ENCODE measurements at regions not wholly inside any gene's neighbourhood (a gene's known extent, or its start where the extent isn't known, plus 50 kb on each side); places are given as distances from the start of the nearest gene placed in this dataset.

GRCh38 chr5:100444961-100445360 lies 90.2 kb upstream of the FAM174A start:
- TF ChIP-seq POLR2AphosphoS5 (IDR thresholded peaks at IDR 0.05; ENCODE audit: low read depth, low read length) (no peak), TAF1 (IDR thresholded peaks at IDR 0.05; ENCODE audit: borderline replicate concordance, low read depth, low read length) (no peak)
